Neuronal stem cell (in vitro differentiated cells): ENCODE measurements at regions not wholly inside any gene's neighbourhood (a gene's known extent, or its start where the extent isn't known, plus 50 kb on each side); places are given as distances from the start of the nearest gene placed in this dataset. TPM values are rescaled to one million over a fixed set of nuclear protein-coding genes. Genes with fewer than 3 reads are reported as not detected.

Experiments used
- small RNA-seq: library from polyadenylated mRNA; stranded (forward); fragments of <200 nt; extraction: miRNeasy Mini kit (QIAGEN cat#:217004); gene quantifications from one replicate; pipeline ENCODE3, GENCODE V24; 2013; ENCODE audit not compliant: insufficient read depth

Small RNA genes in the stretch of these regions (small RNA-seq; reads per million reads assigned to genes)
- not detected for gene RN7SL214P
